Kidney tubule cell (primary cell): ENCODE measurements at regions not wholly inside any gene's neighbourhood (a gene's known extent, or its start where the extent isn't known, plus 50 kb on each side); places are given as distances from the start of the nearest gene placed in this dataset.
"Not testable (repeated sequence)": the region's sequence is repeated elsewhere in the genome, so short reads cannot be mapped to it uniquely, and the experiment has no call there.

Experiments
- DNase-seq: peaks from one replicate; pipeline ENCODE4 v3.0.0-alpha.2; 2018; ENCODE audit warnings: low spot score

- DNase-seq: no peak
Measured at GRCh38 chr9:13439685-13440476, 160.4 kb upstream of the MPDZ start.

- no peak for DNase-seq
Measured at GRCh38 chr9:13437866-13438265, 158.4 kb upstream of the MPDZ start.

- DNase-seq: no peak
Measured at GRCh38 chr9:13436591-13436990, 157.1 kb upstream of the MPDZ start.

- not testable (repeated sequence) for DNase-seq
Measured at GRCh38 chr9:13433453-13433852, 154.0 kb upstream of the MPDZ start.

- DNase-seq: no peak
Measured at GRCh38 chr9:13432904-13433303, 153.4 kb upstream of the MPDZ start.

- no peak for DNase-seq
Measured at GRCh38 chr9:13431692-13432091, 152.2 kb upstream of the MPDZ start.

- no peak for DNase-seq
Measured at GRCh38 chr9:13431222-13431536, 151.7 kb upstream of the MPDZ start.

- no peak for DNase-seq
Measured at GRCh38 chr9:13430368-13431221, 151.1 kb upstream of the MPDZ start.

- DNase-seq: no peak
Measured at GRCh38 chr9:13429301-13430190, 150.1 kb upstream of the MPDZ start.

- DNase-seq: no peak
Measured at GRCh38 chr9:13428766-13429165, 149.3 kb upstream of the MPDZ start.

GRCh38 chr9:13427587-13427986, 148.1 kb upstream of the MPDZ start:
- DNase-seq: peak; percentile 55

GRCh38 chr9:13426606-13427005, 147.1 kb upstream of the MPDZ start:
- DNase-seq: no peak

GRCh38 chr9:13424872-13425271, 145.4 kb upstream of the MPDZ start:
- DNase-seq: no peak

GRCh38 chr9:13424204-13424603, 144.7 kb upstream of the MPDZ start:
- no peak for DNase-seq

GRCh38 chr9:13414349-13414748, 134.9 kb upstream of the MPDZ start:
- no peak for DNase-seq

GRCh38 chr9:13412331-13412730, 132.8 kb upstream of the MPDZ start:
- no peak for DNase-seq

- DNase-seq: no peak
Measured at GRCh38 chr9:13411791-13412190, 132.3 kb upstream of the MPDZ start.

- DNase-seq: peak; percentile 37
Measured at GRCh38 chr9:13410566-13411031, 131.1 kb upstream of the MPDZ start.

GRCh38 chr9:13397661-13398060, 118.2 kb upstream of the MPDZ start:
- DNase-seq: no peak

GRCh38 chr9:13397220-13397619, 117.7 kb upstream of the MPDZ start:
- no peak for DNase-seq

- no peak for DNase-seq
Measured at GRCh38 chr9:13396418-13396817, 116.9 kb upstream of the MPDZ start.

GRCh38 chr9:13395156-13395555, 115.7 kb upstream of the MPDZ start:
- no peak for DNase-seq
